Thymus (tissue), 11 donors: ENCODE measurements at regions not wholly inside any gene's neighbourhood (a gene's known extent, or its start where the extent isn't known, plus 50 kb on each side); places are given as distances from the start of the nearest gene placed in this dataset.

Source experiments
- DNase-seq, 9 donors: peaks; one replicate each; pipeline ENCODE4 v3.0.0-alpha.2; 2013; ENCODE audit warnings: low spot score in 9 of 9, low read depth in 6 of 9, missing footprints in 1 of 9
- H3K27ac ChIP-seq, 2 donors: one replicate each; pipeline ENCODE4 v1.5.1; 2013; ENCODE audit warnings: control low read depth in 1 of 2, low read depth in 1 of 2, low read length in 1 of 2, mild to moderate bottlenecking in 1 of 2, moderate library complexity in 1 of 2
- H3K27me3 ChIP-seq, 2 donors: one replicate each; pipeline ENCODE4 v1.5.1; 2013; ENCODE audit warnings: low read length in 1 of 2; ENCODE audit not compliant: control insufficient read depth in 2 of 2, insufficient read depth in 1 of 2
- H3K36me3 ChIP-seq, 2 donors: one replicate each; pipeline ENCODE4 v1.5.1; 2013; ENCODE audit warnings: low read length in 1 of 2, mild to moderate bottlenecking in 1 of 2, moderate library complexity in 1 of 2; ENCODE audit not compliant: control insufficient read depth in 2 of 2, insufficient read depth in 2 of 2
- H3K4me1 ChIP-seq, 2 donors: one replicate each; pipeline ENCODE4 v1.5.1; 2013; ENCODE audit warnings: low read length in 2 of 2; ENCODE audit not compliant: control insufficient read depth in 2 of 2, insufficient read depth in 2 of 2
- H3K4me3 ChIP-seq, 2 donors: one replicate each; pipeline ENCODE4 v1.5.1; 2013; ENCODE audit warnings: low read length in 2 of 2, control low read depth in 1 of 2, mild to moderate bottlenecking in 1 of 2
- H3K9me3 ChIP-seq, 2 donors: one replicate each; pipeline ENCODE4 v1.5.1; 2013; ENCODE audit warnings: low read length in 1 of 2, mild to moderate bottlenecking in 1 of 2; ENCODE audit not compliant: control insufficient read depth in 2 of 2, insufficient read depth in 1 of 2
- WGBS: extraction: QIAGEN DNeasy Blood & Tissue Kit; methylation state at CpG from one replicate; pipeline ENCODE4 v1.1.7; 2013; 5-methylcytosine and 5-hydroxymethylcytosine counted together
- donor health status: healthy.

DNA sequence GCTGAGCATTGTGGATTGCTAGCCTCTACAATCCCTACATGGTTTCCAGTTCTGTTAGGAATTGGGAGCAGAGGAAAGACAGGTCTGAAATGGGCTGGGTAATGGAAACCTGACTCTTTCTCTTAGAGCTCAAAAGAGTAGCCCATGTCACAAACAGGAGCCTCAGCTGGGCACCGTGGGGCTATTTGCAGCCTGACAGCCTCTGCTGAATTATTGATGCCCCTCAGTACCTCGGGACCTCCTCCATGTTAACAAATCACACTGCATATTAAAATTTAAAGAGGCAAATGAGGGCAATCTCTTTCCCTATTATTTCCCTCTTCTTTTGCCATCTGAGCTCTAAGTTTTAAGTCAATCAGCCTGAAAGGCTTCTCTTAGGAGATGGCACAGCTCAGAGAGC, 157.1 kb downstream of the TSEN15 start:
- H3K9me3 ChIP-seq, result peaks cover 0 to 1% of the 10 kb centered on the region in 2 donors
- WGBS, result 94% methylated on average over 2 of the region's 2 CpGs
- H3K27ac ChIP-seq, result no peak overlapping the region
- no peaks in the 10 kb centered on the region for H3K4me1 ChIP-seq
- no peaks in the 10 kb centered on the region for H3K27me3 ChIP-seq
- H3K36me3 ChIP-seq, result no peaks in the 10 kb centered on the region
- H3K4me3 ChIP-seq, result no peak overlapping the region
- DNase-seq, result no peak

DNA sequence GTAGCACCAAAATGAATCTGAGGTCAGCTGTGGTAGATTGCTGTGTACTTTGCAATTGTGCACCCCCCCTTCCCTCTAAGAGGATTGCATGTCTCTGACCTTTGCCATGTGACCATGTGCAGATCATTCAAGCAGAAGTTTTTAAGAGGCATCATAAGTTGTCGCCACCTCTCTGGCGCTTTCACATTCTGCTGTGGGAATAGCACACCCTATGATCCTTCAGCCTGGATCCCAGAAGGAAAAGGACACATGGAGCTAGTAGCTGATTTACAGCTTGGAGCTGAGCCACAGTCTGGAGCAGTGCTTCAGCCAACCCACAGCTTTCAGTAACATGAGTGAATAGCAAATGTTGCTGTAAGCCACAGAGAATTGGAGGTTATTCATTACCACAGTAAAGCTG, 158.5 kb downstream of the TSEN15 start:
- Histone ChIP-seq H3K36me3 (no peaks in the 10 kb centered on the region), H3K27ac (no peak overlapping the region), H3K4me3 (no peak overlapping the region), H3K27me3 (no peaks in the 10 kb centered on the region), H3K4me1 (no peaks in the 10 kb centered on the region), H3K9me3 (peaks cover 0 to 1% of the 10 kb centered on the region in 2 donors)
- 97% methylated on average over 2 of the region's 2 CpGs for WGBS
- no peak for DNase-seq

DNA sequence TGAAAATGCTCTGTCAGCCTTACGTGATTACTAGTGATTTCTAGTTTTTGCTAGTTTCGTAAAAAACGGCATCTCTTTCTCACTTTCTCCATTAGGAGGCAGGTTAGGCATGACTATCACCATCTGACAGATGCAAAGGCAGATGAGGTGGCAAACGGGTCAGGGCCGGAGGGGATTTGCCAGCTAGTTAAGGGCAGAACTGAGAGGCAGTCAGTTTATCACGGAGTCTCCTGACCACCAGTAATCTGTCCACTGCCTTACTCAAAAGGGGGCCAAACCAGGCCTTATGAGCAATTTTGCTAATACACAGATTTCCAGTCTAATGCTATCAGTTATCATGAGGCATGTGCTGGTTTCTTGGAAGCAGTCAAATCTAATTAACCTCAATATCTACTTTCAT, 159.3 kb downstream of the TSEN15 start:
- WGBS, result 97% methylated on average over 6 of the region's 6 CpGs

GRCh38 chr1:184212649-184213314, 161.3 kb downstream of the TSEN15 start:
- Histone ChIP-seq H3K27me3 (no peaks in the 10 kb centered on the region), H3K9me3 (peaks cover 0 to 1% of the 10 kb centered on the region in 2 donors), H3K4me1 (no peaks in the 10 kb centered on the region), H3K36me3 (no peaks in the 10 kb centered on the region), H3K27ac (no peak overlapping the region), H3K4me3 (no peak overlapping the region)
- peak in 1 of 9 donors; percentile 5 for DNase-seq
- WGBS, result 93% methylated on average over 7 of the region's 7 CpGs

More for the DNA sequence above, 159.3 kb downstream of the TSEN15 start:
- Histone ChIP-seq H3K36me3 (no peaks in the 10 kb centered on the region), H3K9me3 (peaks cover 0 to 1% of the 10 kb centered on the region in 2 donors), H3K4me1 (no peaks in the 10 kb centered on the region), H3K27ac (no peak overlapping the region), H3K4me3 (no peak overlapping the region), H3K27me3 (no peaks in the 10 kb centered on the region)
- DNase-seq, result no peak

- Histone ChIP-seq H3K4me1 (no peaks in the 10 kb centered on the region), H3K9me3 (peaks cover 0 to 1% of the 10 kb centered on the region in 2 donors), H3K27ac (no peak overlapping the region), H3K36me3 (no peaks in the 10 kb centered on the region), H3K27me3 (no peaks in the 10 kb centered on the region), H3K4me3 (no peak overlapping the region)
- WGBS, result 98% methylated on average over 4 of the region's 4 CpGs
- DNase-seq, result no peak
Observed at GRCh38 chr1:184214128-184214527, 162.6 kb downstream of the TSEN15 start.

DNA sequence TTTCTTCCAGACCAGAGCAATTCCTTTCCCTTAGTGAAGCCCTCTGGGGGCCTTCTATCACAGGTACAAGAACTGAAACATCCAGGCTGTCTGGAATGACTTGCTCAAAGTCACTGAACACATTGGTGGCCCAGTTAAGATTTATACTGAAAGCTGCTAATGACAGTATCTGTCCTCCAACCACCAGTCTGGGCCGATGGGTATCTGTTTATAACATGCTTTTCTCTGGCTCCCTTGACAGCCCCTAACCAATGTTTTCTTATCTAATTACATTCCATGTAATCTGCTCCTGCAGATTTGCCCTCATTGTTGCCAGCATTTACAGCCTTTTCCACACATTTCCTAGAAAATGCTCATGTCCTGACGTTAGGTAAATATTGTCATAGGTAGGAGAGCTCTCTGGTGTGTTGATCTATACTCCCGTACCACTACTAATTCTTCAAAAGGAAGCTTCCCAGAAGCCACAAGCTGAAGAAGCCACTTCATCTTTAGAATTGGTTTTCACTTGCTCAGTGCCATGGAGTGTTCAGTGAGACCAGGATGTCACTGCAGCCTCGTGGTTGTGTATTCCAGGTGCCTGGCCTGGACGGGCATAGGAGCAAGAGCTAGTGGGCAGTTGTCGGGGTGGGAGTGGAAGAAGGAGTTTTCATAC, 163.9 kb downstream of the TSEN15 start:
- DNase-seq, result no peak
- H3K4me3 ChIP-seq, result no peak overlapping the region
- H3K27me3 ChIP-seq, result no peaks in the 10 kb centered on the region
- H3K27ac ChIP-seq, result no peak overlapping the region
- peaks cover 0 to 1% of the 10 kb centered on the region in 2 donors for H3K9me3 ChIP-seq
- H3K4me1 ChIP-seq, result no peaks in the 10 kb centered on the region
- WGBS, result 96% methylated on average over 6 of the region's 6 CpGs
- H3K36me3 ChIP-seq, result no peaks in the 10 kb centered on the region

- no peak for DNase-seq
- Histone ChIP-seq H3K4me1 (no peaks in the 10 kb centered on the region), H3K9me3 (no peaks in the 10 kb centered on the region), H3K27ac (no peak overlapping the region), H3K36me3 (no peaks in the 10 kb centered on the region), H3K27me3 (no peaks in the 10 kb centered on the region), H3K4me3 (no peak overlapping the region)
- 93% methylated on average over 5 of the region's 5 CpGs for WGBS
Observed at GRCh38 chr1:184218458-184219075, 167.0 kb downstream of the TSEN15 start.

DNA sequence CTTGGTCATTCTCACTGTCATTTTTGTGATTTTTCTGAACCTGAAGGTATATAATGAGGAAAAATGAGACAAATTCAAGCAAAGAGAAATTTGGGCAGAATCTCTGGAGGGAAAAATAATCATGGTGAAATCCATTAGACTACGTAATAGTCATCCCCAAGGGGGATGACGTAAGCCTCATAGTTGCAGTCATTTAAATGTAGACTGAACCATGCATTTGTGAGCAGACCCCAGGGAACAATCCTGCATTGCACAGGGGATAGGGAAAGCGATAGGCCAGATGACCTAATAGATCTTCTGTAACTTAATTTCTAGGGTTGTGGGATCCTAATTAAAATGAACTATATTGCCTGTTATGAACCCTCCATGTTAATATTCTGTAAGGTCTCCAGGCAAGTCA, 167.4 kb upstream of the C1orf21 start:
- no peak overlapping the region for H3K4me3 ChIP-seq
- no peaks in the 10 kb centered on the region for H3K4me1 ChIP-seq
- whole genome bisulfite sequencing, result 81% methylated on average over 3 of the region's 3 CpGs
- H3K27me3 ChIP-seq, result no peaks in the 10 kb centered on the region
- no peaks in the 10 kb centered on the region for H3K9me3 ChIP-seq
- no peak overlapping the region for H3K27ac ChIP-seq
- no peaks in the 10 kb centered on the region for H3K36me3 ChIP-seq
- no peak for DNase-seq

DNA sequence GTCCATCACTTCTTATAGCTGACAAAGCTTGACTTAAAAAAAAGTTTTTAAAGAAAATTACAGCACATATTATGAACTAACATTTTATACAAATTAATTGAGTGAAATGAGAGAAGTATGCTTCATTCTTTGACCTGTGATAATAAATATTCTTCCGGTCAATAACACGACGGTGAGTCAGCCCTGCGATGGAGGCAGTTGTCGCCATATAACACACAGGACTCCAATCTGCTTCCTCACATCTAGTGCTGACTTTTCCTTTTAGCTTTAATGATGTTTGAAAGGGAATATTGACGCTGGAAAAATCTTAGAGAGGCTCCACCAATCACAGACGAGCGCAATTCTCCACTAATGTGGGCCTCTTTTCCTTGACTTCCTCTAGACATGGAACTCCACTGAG, 166.9 kb upstream of the C1orf21 start:
- Histone ChIP-seq H3K9me3 (no peaks in the 10 kb centered on the region), H3K27me3 (no peaks in the 10 kb centered on the region), H3K4me1 (no peaks in the 10 kb centered on the region), H3K36me3 (no peaks in the 10 kb centered on the region), H3K4me3 (no peak overlapping the region), H3K27ac (no peak overlapping the region)
- 98% methylated on average over 8 of the region's 8 CpGs for WGBS
- no peak for DNase-seq
